OCI-LY1 (cell line): ENCODE measurements at regions not wholly inside any gene's neighbourhood (a gene's known extent, or its start where the extent isn't known, plus 50 kb on each side); places are given as distances from the start of the nearest gene placed in this dataset.

ENCODE experiments used
- H2AFZ ChIP-seq: fragments of 200-600 bp; sonication (generic), shearing (Covaris generic); 2 replicates; pipeline ENCODE4 v1.6.0; 2014; ENCODE audit warnings: antibody characterized with exemption, mild to moderate bottlenecking, low read length
- H3F3A ChIP-seq: fragments of 200-600 bp; sonication (generic), shearing (Covaris generic); 2 replicates; pipeline ENCODE4 v1.6.0; 2014; ENCODE audit warnings: mild to moderate bottlenecking, antibody characterized with exemption, low read length, moderate library complexity; ENCODE audit not compliant: insufficient read depth
- H3K27ac ChIP-seq: fragments of 200-600 bp; sonication (generic); 2 replicates; pipeline ENCODE4 v1.5.1; 2014; ENCODE audit warnings: low read length, mixed run types, mild to moderate bottlenecking, low read depth; ENCODE audit not compliant: poor library complexity, severe bottlenecking
- H3K27me3 ChIP-seq: fragments of 200-600 bp; sonication (generic); 2 replicates; pipeline ENCODE4 v1.6.0; 2014; ENCODE audit warnings: antibody characterized with exemption, mild to moderate bottlenecking, low read length, moderate library complexity; ENCODE audit not compliant: insufficient read depth
- H3K36me3 ChIP-seq: fragments of 200-600 bp; sonication (generic); 2 replicates; pipeline ENCODE4 v1.6.1; 2014; ENCODE audit warnings: mild to moderate bottlenecking, antibody characterized with exemption, low read length, moderate library complexity, mixed read lengths; ENCODE audit not compliant: insufficient read depth
- H3K4me1 ChIP-seq: fragments of 200-600 bp; sonication (generic); 2 replicates; pipeline ENCODE4 v1.5.1; 2014; ENCODE audit warnings: mild to moderate bottlenecking, low read length, moderate library complexity; ENCODE audit not compliant: insufficient read depth, severe bottlenecking
- H3K4me2 ChIP-seq: fragments of 200-600 bp; sonication (generic), shearing (Covaris generic); 2 replicates; pipeline ENCODE4 v1.6.1; 2014; ENCODE audit warnings: low read length
- H3K4me3 ChIP-seq: fragments of 200-600 bp; sonication (generic); 2 replicates; pipeline ENCODE4 v1.5.1; 2014; ENCODE audit warnings: low read length, low read depth, mild to moderate bottlenecking, mixed read lengths; ENCODE audit not compliant: poor library complexity, severe bottlenecking
- H3K79me2 ChIP-seq: fragments of 200-600 bp; shearing (Covaris generic); 2 replicates; pipeline ENCODE4 v1.6.1; 2016; ENCODE audit warnings: mixed run types, low read length, mixed read lengths; ENCODE audit not compliant: insufficient read depth
- H3K9ac ChIP-seq: fragments of 200-600 bp; sonication (generic), shearing (Covaris generic); 2 replicates; pipeline ENCODE4 v1.6.1; 2014; ENCODE audit warnings: mild to moderate bottlenecking, low read length, mixed read lengths
- H3K9me2 ChIP-seq: fragments of 200-600 bp; sonication (generic), shearing (Covaris generic); 2 replicates; pipeline ENCODE4 v1.6.1; 2014; ENCODE audit warnings: low read depth, mild to moderate bottlenecking, low read length, mixed read lengths
- H3K9me3 ChIP-seq: fragments of 200-600 bp; shearing (Covaris generic); 2 replicates; pipeline ENCODE4 v1.6.1; 2014; ENCODE audit warnings: low read length, mixed read lengths
- H4K20me1 ChIP-seq: fragments of 200-600 bp; sonication (generic), shearing (Covaris generic); 2 replicates; pipeline ENCODE4 v1.6.0; 2016; ENCODE audit warnings: mild to moderate bottlenecking, low read length; ENCODE audit not compliant: insufficient read depth
- EZH2 ChIP-seq: fragments of 200-600 bp; sonication (generic), shearing (Covaris generic); IDR thresholded peaks from 2 replicates; pipeline ENCODE4 v1.8.0; 2017; ENCODE audit warnings: borderline replicate concordance, mixed run types, mild to moderate bottlenecking, antibody characterized with exemption, low read length, moderate library complexity, mixed read lengths
- TF ChIP-seq, protein P1 (sequence below): fragments of 200-600 bp; sonication (generic), shearing (Covaris generic); IDR thresholded peaks from 2 replicates; pipeline ENCODE4 v1.5.1; 2017; ENCODE audit warnings: mild to moderate bottlenecking, antibody characterized with exemption, low read length, moderate library complexity, mixed read lengths

DNA sequence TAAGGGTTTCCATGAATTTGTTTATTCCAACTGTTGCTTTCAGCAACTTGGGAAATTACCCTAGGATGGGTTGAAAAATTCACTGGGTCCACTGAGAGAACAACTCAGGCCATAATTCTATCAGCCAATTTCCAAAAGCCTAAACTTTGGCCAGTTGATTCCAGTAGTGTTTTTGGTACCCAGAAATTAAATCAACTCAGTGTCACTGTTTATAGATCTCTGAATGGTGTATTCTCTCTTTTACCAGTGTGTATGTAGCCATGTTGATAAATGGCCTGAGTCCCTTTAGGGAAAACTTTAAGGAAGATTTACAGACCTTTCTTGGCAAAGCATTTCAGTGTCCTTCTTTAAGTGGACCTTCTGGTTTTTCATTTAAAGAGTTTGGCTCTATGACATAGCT, 636.4 kb downstream of the OTOL1 start:
- Histone ChIP-seq H3K27ac (no peak overlapping the region), H4K20me1 (no peaks in the 10 kb centered on the region), H2AFZ (no peak overlapping the region), H3K36me3 (no peaks in the 10 kb centered on the region), H3K4me2 (no peak overlapping the region), H3K4me3 (no peak overlapping the region), H3K27me3 (no peaks in the 10 kb centered on the region), H3K9me2 (no peaks in the 10 kb centered on the region), H3K9me3 (no peaks in the 10 kb centered on the region), H3F3A (no peaks in the 10 kb centered on the region), H3K79me2 (no peaks in the 10 kb centered on the region), H3K9ac (no peak overlapping the region), H3K4me1 (no peaks in the 10 kb centered on the region)
- TF ChIP-seq EZH2: no peak
- TF ChIP-seq, protein P1, sequence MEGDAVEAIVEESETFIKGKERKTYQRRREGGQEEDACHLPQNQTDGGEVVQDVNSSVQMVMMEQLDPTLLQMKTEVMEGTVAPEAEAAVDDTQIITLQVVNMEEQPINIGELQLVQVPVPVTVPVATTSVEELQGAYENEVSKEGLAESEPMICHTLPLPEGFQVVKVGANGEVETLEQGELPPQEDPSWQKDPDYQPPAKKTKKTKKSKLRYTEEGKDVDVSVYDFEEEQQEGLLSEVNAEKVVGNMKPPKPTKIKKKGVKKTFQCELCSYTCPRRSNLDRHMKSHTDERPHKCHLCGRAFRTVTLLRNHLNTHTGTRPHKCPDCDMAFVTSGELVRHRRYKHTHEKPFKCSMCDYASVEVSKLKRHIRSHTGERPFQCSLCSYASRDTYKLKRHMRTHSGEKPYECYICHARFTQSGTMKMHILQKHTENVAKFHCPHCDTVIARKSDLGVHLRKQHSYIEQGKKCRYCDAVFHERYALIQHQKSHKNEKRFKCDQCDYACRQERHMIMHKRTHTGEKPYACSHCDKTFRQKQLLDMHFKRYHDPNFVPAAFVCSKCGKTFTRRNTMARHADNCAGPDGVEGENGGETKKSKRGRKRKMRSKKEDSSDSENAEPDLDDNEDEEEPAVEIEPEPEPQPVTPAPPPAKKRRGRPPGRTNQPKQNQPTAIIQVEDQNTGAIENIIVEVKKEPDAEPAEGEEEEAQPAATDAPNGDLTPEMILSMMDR: no peak

DNA sequence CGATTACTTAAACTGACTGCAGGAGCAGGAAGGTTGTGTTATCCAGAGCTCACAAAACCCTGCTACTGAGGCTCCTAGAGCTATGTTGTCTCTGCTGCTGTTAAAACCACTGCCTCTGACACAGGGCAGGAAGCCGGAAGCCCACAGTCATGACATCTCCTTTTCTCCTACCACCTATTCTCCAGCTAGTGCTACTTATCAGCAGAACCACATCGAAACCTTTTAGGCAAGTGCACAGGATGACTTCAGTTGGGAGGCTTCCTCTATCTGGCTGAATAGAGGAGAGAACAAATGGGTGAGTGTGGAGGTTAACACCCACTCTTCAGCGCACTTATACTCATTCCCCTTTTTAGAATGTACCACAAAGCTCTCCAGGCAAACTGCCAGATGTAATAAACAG, 638.0 kb downstream of the OTOL1 start:
- Histone ChIP-seq H3K9me2 (no peaks in the 10 kb centered on the region), H3K9ac (no peak overlapping the region), H3F3A (no peaks in the 10 kb centered on the region), H3K27ac (no peak overlapping the region), H3K4me2 (no peak overlapping the region), H2AFZ (no peak overlapping the region), H4K20me1 (no peaks in the 10 kb centered on the region), H3K9me3 (no peaks in the 10 kb centered on the region), H3K36me3 (no peaks in the 10 kb centered on the region), H3K4me3 (no peak overlapping the region), H3K27me3 (no peaks in the 10 kb centered on the region), H3K79me2 (no peaks in the 10 kb centered on the region), H3K4me1 (no peaks in the 10 kb centered on the region)
- TF ChIP-seq, protein P1: no peak
- no peak for TF ChIP-seq EZH2

DNA sequence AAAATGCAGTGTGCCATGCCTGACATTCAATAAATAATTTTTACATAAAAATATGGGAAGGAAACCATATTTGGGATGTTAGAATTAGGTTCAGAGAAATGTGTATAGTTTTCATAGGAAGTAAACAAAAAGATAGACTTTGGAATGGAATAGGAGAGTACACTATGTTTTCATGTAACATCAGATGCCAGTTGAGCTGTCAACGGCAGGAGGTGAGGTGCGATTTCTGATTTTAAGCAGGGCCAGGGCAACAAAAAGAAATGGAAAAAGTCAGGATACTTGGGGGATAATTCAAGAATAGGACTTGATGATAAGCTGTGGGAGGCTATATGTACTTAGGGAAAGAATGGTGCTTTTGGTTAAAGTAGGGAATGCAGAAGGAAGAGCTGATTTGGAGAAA, 639.5 kb downstream of the OTOL1 start:
- no peak overlapping the region for H3K9ac ChIP-seq
- no peaks in the 10 kb centered on the region for H3K9me3 ChIP-seq
- no peaks in the 10 kb centered on the region for H4K20me1 ChIP-seq
- no peaks in the 10 kb centered on the region for H3K9me2 ChIP-seq
- no peak overlapping the region for H2AFZ ChIP-seq
- no peak overlapping the region for H3K27ac ChIP-seq
- H3K4me1 ChIP-seq: no peaks in the 10 kb centered on the region
- no peak overlapping the region for H3K4me2 ChIP-seq
- H3K36me3 ChIP-seq: no peaks in the 10 kb centered on the region
- TF ChIP-seq, protein P1: no peak
- TF ChIP-seq EZH2: no peak
- no peak overlapping the region for H3K4me3 ChIP-seq
- H3F3A ChIP-seq: no peaks in the 10 kb centered on the region
- H3K27me3 ChIP-seq: no peaks in the 10 kb centered on the region
- no peaks in the 10 kb centered on the region for H3K79me2 ChIP-seq
